Limb (tissue), 2 donors: ENCODE measurements at regions not wholly inside any gene's neighbourhood (a gene's known extent, or its start where the extent isn't known, plus 50 kb on each side); places are given as distances from the start of the nearest gene placed in this dataset.

Experiments
- DNase-seq, 2 donors: peaks; one replicate each; pipeline ENCODE4 v3.0.0-alpha.2; 2016; ENCODE audit errors: extremely low spot score in 2 of 2

DNA sequence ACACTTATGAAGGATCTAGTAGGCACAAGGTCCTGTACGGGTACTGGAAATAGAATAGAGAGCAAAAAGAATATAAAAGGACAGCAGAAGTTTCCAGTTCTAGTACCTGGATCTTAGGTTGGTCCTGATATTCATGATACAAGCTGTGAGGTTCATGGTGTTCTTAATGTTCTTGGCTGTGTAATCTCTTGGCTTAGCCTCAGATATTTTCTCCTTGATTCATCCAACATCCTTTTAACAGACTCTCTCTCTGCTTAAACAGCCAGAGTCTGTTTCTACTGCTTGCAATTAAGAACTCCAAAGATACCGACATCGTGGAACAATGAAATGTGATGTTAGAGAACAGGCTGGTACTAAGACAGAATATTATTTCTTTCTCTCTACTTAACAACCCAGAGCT lies 49.9 kb downstream of the CNTN3 start:
- DNase-seq = no peak

DNA sequence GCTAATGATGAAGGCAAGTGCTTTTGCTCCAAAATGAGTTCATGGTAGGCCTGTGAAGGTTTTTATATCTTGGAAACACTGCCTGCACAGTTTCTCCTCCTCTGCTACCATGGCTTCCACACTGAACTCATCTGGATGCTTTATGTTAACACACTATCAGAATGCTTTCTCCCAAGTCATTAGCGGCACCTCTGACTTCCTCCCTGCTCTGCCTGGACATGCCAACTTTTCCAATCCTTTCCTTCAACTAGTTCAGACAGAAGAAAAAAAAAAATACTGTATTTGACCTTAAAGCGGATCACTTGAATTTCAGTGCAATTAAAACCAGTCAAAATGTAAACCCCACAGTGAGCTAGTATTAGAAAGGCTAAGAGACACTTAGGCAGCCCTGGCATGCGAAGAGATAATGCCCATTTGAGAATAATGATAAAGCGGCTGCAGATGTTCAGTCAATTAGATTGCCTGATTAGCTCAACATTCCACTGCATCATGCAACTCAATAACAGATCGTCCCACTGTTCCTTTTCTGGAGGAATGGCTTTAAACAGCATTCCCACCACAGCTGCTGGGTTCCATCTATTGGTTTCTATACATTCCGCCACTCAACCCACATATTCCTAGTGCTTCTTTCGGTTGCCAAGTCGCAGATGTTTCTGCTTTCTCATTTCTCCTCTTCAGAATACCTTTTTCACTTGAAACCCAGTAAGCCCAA lies 51.7 kb downstream of the CNTN3 start:
- DNase-seq = peak in 1 of 2 donors; percentile 29

DNA sequence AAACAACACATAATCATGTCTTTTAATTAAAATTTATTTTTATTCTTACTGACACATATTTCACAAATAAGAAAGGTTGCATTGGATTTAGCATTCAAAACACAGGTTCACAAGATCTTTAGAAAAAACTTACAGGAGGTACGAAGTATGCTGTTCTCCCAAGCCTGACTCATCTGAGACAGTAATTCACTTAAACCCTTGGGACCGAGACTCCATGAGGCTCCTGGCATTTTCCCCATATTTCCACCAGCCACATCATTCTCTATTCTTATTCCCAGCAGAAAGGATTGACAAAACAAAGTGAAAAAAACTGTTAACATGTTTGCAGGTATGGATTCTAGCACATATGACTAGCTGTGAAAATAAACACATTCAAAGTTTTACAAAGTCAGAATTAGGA lies 52.6 kb downstream of the CNTN3 start:
- no peak for DNase-seq

DNA sequence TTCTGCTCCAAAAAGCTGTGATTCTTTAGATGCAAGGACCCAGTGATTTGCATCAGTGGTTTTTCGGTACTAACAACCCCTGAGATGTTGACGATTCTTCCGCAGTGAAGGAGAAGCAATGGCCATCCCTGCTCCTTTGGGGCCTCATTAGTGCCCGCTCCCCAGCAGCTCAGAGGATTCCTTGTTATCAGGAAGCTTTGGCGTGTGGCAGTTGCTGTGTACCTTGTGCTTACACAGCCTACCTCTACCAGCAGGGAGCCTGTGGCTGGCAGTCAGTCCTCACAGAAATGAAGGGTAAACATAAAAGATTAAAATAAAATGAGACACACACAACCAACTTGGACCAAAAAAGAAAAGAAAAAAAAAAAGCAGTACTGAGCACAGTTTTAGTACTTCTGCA lies 55.2 kb downstream of the CNTN3 start:
- DNase-seq = no peak

DNA sequence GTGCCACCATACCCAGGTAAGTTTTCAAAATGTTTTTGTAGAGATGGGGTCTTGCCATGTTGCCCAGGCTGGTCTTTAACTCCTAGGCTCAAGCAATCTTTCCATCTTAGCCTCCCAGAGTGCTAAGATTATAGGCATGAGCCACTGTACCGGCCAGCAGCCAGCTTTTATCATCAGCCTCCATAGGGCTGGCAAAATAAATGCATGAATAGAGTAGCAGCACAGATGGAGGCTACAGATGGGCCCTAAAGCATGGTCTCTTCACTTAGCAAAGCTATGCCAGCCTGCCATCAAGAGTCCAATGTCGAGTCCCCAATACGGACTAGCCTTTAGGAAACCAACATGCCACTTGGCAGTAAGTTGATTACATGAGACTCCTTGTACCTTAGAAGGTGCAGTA lies 63.8 kb downstream of the CNTN3 start:
- no peak for DNase-seq

DNA sequence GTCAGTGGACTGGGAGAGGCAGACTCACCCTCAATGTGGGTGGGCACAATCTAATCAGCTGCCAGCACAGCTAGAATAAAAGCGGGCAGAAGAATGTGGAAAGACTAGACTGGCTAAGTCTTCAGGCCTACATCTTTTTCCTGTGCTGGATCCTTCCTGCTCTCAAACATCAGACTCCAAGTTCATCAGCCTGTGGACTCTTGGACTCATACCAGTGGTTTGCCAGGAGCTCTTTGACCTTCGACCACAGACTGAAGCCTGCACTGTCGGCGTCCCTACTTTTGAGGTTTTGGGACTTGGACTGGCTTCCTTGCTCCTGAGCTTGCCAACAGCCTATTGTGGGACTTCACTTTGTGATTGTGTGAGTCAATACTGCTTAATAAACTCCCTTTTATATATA lies 68.0 kb downstream of the CNTN3 start:
- no peak for DNase-seq

DNA sequence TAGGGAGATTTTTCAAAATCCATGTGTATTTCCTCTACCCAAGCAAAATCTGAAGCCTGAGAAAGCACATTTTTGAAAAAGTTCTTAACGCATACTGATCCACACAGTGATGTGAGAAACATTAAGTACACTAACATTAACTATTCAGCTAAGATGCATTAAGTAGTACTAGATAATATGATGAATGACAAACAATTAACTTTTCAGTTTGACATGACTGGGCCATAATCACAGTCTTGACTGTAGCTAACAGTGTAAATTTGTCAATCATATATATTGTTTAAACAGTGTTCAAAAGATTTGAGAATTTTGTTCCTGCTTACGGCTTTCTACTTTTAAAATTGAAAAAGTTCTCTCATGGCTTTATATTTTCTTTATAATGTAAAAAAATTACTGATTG lies 72.0 kb downstream of the CNTN3 start:
- no peak for DNase-seq

DNA sequence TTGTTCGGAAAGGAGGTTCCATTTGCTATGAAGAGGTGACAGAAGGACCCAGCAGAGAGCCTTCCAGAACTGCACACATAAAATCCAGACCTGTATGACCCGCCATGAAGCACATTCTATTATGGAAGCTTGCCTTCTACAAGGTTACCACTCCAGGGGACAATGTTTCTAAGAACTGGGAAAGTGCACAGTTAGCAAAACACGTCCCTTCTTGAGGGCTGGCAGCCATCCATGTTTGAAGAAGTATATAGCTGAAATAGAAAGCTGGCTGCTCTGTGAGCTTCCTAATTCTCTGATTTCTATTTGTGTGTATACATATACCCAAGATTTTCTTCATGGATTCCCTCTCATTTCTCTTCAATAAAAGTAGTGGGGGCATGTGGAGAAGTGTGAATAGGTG lies 74.6 kb downstream of the CNTN3 start:
- peak in 1 of 2 donors; percentile 60 for DNase-seq

DNA sequence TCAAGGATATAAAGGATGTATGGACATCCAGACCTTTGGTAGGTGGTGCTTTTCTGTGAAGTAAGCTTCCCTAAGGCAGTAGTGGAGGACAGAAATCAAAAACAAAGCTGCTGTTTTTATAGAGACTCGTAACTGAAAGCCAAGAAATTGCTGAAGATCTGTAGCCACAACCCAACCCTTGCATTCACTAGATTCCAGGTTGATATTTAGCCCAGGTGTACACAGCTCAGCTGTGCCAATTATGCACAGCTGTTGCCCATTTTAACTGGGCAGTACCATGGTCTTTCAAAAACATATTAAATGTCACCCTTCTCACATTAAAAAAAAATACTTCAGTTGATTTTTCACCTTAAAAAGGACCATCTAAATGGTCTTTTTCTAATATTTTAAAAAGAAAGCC lies 75.8 kb downstream of the CNTN3 start:
- no peak for DNase-seq

DNA sequence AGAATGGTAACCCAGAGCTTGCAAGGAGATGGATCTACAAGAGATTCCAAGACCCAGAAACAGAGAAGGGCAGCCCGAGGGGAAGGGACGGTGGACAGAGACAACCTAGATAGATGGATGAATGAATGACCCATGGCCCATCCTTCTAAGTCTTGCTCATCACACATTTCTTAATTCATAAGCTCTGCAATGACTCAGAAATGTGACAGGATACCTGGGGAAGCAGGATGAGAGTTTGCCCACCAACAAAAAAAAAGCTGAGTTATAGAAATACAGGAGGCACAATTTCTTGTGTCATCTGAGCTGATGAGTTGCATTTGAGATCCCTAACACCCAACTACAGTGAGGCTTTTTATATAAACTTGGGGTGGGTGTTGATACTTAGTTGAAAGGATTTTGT lies 76.6 kb downstream of the CNTN3 start:
- DNase-seq = no peak

DNA sequence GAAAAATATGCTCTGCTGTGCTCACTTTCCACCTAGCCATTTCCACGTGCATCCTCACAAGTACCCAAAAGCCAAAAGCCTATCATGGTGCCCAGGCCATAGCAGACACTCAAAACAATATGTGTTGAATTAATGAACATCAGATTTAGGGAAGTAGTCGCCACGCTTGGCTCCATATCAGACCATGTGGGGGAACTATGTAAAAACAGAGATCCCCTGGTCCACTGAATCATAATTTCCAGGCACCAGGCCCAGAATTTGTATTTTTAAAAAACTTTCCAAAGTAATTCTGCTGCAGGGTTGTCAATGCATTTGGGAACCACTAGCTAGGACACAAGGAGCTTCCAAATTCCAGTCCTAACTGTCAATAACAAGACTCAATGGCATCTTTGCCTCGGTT lies 77.3 kb downstream of the CNTN3 start:
- DNase-seq = peak; percentile 41 to 44

DNA sequence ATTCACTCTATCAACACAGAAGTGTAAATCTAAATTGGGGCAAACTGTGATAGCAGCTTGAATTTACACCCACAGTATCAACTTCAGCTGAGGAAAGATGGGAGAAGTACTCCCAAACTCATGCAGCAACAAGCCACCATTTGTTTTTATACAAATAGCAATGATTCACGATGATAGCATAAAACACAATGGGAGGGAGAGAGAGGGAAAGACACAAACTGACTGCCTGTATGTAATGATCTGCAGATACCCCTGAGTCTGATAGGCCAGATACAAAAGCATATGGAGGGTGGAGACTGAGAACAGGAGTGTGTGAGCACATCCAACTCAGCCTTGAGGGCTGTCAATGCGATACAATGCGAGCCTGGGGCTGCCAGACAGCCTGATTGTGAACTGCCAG lies 79.2 kb downstream of the CNTN3 start:
- DNase-seq = no peak

DNA sequence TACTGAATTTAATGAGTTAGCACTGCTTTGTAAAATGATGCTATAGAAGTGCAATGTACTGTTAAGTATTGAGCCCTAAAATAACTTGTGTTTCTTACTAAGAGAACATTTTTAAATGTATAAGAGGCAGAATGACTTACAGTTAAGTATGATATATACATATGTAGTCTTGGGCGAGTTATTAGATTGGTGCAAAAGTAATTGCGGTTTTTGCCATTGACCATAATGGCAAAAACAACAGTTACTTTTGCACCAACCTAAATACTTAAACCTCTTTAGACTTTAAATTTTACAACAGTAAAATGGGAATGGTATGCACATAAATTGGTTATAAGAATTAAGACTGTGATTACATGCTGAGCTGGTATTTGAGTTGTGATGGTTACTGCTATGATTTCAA lies 79.8 kb downstream of the CNTN3 start:
- no peak for DNase-seq

DNA sequence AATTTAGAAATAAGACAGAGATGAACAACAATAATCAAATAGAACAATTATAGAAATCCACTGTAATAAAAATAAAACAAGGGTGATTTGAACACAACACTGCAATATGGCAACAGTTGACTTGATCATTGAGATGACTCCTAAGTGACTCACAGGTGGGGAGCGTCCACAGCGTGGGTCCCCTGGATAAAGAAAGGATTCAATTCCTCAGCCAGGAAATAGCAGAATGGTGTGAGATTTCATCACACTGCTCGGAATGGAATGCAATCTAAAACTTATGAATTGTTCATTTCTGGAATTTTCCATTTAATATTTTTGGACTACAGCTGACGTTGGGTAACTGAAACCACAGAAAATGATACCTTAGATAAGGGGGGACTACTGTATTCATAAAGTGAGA lies 82.0 kb downstream of the CNTN3 start:
- no peak for DNase-seq

DNA sequence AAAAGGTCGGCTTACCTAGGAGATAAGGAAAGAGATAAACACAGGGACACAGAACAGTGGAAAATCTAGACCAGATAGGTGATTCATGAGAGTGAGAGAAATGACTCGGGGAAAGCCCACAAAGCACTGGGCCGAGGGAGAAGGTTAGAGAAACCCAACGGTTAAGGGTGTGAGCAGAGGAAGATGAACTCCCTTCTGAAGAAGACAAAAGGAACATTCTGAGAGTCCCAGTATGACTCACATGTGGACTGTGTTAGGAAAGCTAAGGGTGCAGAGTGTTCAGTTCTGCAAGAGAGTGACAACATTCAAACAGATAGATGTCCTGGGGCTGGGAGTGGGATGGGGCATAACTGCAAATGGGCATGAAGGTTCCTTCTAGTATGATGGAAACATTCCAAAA lies 83.0 kb downstream of the CNTN3 start:
- no peak for DNase-seq

DNA sequence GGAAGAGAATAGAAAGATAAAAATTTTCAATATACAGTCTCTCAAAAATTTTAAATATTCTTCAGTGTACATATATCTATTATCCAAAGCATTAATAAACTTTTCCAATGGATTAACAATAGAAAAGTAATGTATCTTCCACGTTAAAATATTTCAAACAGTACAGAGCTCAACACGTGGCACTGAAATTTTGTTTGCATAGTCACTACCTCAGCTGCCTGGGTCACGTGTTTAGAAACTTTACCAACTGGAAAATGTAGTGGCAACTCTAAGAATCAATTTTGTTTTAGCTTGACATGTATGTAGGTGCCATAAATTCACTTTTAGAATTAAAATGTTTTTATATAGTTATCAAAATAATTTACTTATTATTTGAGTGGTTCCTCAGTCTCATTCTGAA lies 85.3 kb downstream of the CNTN3 start:
- DNase-seq = no peak

DNA sequence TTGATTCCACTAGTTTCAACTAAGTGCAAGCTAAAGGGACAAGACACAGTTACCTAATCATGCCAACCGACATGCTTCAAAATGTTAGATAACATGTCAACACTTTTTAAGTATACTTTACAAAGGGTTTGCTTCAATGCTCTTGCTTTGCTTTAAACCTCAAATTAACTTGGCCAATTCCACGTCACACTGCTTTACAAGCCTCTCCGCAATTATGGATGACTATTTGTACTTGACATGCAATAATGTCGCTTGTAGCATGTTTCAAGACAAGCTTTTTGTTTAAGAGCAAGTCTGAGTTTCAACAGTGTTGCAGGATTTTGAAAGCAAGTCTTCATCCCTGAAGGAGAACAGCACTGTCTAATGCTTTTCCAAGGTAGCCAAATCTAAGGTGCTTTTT lies 86.9 kb downstream of the CNTN3 start:
- DNase-seq = no peak

DNA sequence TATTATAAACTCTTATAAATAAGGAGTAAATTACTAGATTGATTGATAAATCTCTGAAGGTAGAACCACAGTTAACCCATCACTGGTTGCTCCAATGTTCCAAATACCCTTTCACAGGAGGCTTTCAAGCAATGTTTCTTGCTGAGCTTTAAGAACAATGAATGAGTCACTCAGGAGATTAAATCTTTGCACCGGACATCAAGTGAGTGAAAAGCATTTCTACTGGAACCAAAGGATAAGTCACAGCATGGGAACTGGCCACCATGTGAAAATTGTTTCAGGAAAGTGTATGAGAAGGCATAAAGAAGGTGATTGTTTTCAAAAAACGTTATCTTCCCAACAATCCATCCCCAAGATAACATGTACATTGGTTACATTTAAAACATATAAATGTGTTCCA lies 90.6 kb downstream of the CNTN3 start:
- no peak for DNase-seq

DNA sequence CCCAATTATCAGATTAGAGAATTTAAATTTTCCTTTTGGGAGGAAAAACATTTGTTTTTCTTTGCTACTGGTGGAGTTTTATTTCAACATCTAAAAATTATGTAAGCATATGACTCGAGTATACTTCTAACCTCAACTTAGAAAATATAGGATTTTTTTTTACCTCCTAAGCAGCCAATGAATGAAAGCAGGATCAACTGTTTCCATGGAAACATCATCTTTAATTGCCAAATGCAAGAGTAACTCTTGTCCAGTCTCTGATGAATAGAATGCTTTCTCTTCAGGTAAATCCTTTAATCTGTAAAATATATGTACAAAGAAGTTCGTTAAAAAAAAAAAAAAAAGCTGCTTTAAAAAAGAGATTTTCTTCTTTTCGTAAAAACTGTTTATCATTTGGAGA lies 93.6 kb downstream of the CNTN3 start:
- no peak for DNase-seq

DNA sequence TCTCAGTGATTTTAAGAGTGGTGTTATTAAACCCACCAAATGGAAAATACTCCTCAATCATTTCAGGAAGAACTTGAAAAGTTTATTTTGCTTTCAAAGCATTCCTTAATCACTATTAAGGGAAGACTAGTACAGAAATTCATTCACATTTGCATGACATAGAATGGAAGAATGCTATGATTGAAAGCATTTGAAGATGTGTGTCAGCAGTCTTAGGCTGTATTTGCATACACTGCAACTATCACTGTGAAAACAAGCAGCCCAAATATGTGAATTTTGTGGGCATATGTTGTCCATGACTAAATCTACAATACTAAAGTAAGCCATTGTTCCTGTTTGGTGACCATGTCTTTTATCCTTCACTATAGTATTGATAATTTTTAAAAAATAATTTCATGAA lies 95.8 kb downstream of the CNTN3 start:
- DNase-seq = no peak

DNA sequence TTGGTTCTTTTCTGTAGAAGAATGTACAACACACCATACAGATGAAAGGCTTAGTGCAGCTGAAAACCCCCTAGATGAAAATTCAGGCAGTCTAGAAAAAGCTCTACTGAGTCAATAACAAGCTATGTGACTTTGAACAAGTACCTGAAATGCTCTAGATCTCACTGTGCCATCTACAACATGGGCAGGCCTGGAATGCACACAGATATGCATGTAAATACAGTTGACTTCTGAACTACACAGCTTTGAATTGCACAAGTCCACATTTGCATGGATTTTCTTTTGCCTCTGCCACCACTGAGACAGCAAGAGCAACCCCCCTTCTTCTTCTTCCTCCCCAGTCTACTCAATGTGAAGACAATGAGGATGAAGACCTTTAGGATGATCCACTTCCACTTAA lies 98.4 kb downstream of the CNTN3 start:
- no peak for DNase-seq

DNA sequence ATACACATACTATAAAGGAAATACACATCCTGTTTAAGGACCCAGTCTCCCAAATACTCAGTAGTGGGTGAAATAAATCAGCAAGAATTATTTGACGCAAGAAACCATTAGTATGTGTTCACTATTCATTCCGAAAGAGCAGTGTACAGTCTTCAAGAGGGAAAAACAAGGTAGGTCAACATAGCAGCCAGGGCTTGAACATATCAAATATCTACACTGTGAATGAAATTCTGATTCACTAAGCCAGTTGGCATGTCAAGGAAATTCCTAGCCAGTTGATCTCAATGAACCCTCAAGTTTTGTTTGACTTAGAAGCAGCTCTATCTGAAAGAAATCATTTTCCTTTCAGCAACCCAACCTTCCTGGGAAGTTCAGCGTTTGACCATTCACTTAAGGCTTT lies 99.0 kb downstream of the CNTN3 start:
- no peak for DNase-seq

DNA sequence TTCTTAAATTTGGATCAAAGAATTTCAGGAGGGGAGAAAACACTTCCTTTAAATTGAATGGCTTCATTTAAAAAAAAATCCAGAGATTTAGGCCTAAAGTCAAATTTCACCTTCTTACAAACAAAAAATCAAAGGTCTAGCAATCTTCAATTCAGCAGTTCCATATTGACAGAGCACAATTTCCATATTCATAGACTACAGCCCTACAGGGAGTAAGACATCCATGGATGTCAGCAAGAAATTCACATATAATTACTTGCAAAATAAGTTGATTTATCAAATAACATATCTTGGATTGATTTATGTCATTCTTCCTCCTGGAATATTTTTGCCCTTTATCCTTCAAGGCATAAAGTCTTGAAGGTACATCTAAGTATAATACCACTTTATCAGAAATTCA lies 103.4 kb downstream of the CNTN3 start:
- no peak for DNase-seq

DNA sequence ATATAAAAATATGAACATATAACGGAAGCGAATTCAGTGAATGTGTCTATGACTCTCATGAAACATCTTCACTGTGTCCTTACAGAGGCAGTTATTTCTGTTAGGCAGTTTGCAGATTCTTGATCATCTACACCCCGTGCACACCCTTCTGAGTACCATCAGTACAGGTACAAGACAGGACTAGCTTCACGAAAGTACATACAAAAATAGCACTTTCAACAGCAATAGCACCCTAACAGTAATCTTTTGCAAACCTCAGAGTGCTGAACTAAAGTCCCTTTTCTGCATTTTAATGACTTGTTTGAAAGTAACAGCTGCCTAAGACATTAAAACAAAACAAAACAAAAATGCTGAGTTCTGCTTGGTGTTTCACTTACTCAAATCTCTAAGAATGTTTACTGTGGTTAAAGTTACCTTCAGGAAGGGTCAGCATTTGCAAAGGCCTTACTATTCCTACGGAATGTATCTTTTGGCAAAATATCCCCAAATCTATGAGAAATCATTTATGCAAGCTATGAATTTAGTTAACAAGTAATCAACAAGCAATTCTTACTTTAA lies 104.1 kb downstream of the CNTN3 start:
- DNase-seq = no peak
